HT1080 (cell line): ENCODE measurements at regions not wholly inside any gene's neighbourhood (a gene's known extent, or its start where the extent isn't known, plus 50 kb on each side); places are given as distances from the start of the nearest gene placed in this dataset.
"Not testable (repeated sequence)": the region's sequence is repeated elsewhere in the genome, so short reads cannot be mapped to it uniquely, and the experiment has no call there.

Experiments
- DNase-seq: peaks from one replicate; pipeline ENCODE4 v3.0.0-alpha.2; 2015; ENCODE audit warnings: low read depth

- DNase-seq = no peak
Measured at GRCh38 chr15:95170561-95171380, 939.4 kb downstream of the MCTP2 start.

- DNase-seq = no peak
Measured at GRCh38 chr15:95171564-95171963, 940.2 kb downstream of the MCTP2 start.

- no peak for DNase-seq
Measured at GRCh38 chr15:95174301-95175259, 943.2 kb downstream of the MCTP2 start.

- DNase-seq = peak; percentile 20
Measured at GRCh38 chr15:95175914-95176658, 944.7 kb downstream of the MCTP2 start.

GRCh38 chr15:95176794-95177577, 945.6 kb downstream of the MCTP2 start:
- DNase-seq = no peak

- no peak for DNase-seq
Measured at GRCh38 chr15:95180530-95180929, 949.2 kb downstream of the MCTP2 start.

- no peak for DNase-seq
Measured at GRCh38 chr15:95182091-95182490, 950.7 kb downstream of the MCTP2 start.

GRCh38 chr15:95192923-95193322, 961.6 kb downstream of the MCTP2 start:
- DNase-seq = no peak

- no peak for DNase-seq
Measured at GRCh38 chr15:95194746-95195145, 963.4 kb downstream of the MCTP2 start.

GRCh38 chr15:95196176-95196915, 965.0 kb downstream of the MCTP2 start:
- no peak for DNase-seq

GRCh38 chr15:95202569-95203349, 971.4 kb downstream of the MCTP2 start:
- DNase-seq = peak; percentile 59

GRCh38 chr15:95205077-95205476, 973.7 kb downstream of the MCTP2 start:
- DNase-seq = no peak

- not testable (repeated sequence) for DNase-seq
Measured at GRCh38 chr15:95205830-95206229, 974.5 kb downstream of the MCTP2 start.

- no peak for DNase-seq
Measured at GRCh38 chr15:95208071-95208470, 976.7 kb downstream of the MCTP2 start.

GRCh38 chr15:95208988-95209387, 977.6 kb downstream of the MCTP2 start:
- DNase-seq = peak; percentile 77

- no peak for DNase-seq
Measured at GRCh38 chr15:95210436-95210981, 979.1 kb downstream of the MCTP2 start.

- no peak for DNase-seq
Measured at GRCh38 chr15:95215017-95215416, 983.7 kb downstream of the MCTP2 start.

- DNase-seq = no peak
Measured at GRCh38 chr15:95226835-95227234, 995.5 kb downstream of the MCTP2 start.

- DNase-seq = no peak
Measured at GRCh38 chr15:95227235-95227634, 995.9 kb downstream of the MCTP2 start.
